ENCODE measurements at regions not wholly inside any gene's neighbourhood (a gene's known extent, or its start where the extent isn't known, plus 50 kb on each side); places are given as distances from the start of the nearest gene placed in this dataset.

- TF ChIP-seq FOSL2 (IDR thresholded peaks at IDR 0.05) (no peak), FOSL2 (CRISPR knock-in tag; IDR thresholded peaks at IDR 0.05) (no peak), CTCF (IDR thresholded peaks at IDR 0.05) (no peak), NFE2L2 (conservative IDR thresholded peaks at IDR 0.05; ENCODE audit: low read length) (no peak), HOXA7 (CRISPR knock-in tag; IDR thresholded peaks at IDR 0.05) (no peak), MAX (IDR thresholded peaks at IDR 0.05) (no peak), MAZ (IDR thresholded peaks at IDR 0.05; ENCODE audit: borderline replicate concordance, low read depth, low read length) (no peak), REST (IDR thresholded peaks at IDR 0.05) (no peak)
These were observed 436.5 kb upstream of the KLHL1 start for GRCh38 chr13:70544706-70545105.
